H54 (cell line): ENCODE measurements at regions not wholly inside any gene's neighbourhood (a gene's known extent, or its start where the extent isn't known, plus 50 kb on each side); places are given as distances from the start of the nearest gene placed in this dataset.

Source experiments
- DNase-seq: peaks from one replicate; pipeline ENCODE4 v3.0.0; 2011; ENCODE audit warnings: low spot score, mixed read lengths; ENCODE audit not compliant: insufficient read length
- FAIRE-seq: peaks from 3 replicates; lab custom pipeline; 2011; peaks lifted over from hg19 to GRCh38; lab: Jason Lieb, UNC
- POLR2A ChIP-seq: IDR thresholded peaks from 2 replicates; pipeline ENCODE4 v1.6.1; 2011; ENCODE audit warnings: low read depth, mild to moderate bottlenecking, low read length

GRCh38 chr4:3683077-3683743, 83.0 kb upstream of the ADRA2C start:
- no peak for DNase-seq
- TF ChIP-seq POLR2A = no peak
- FAIRE-seq = no peak

- no peak for DNase-seq
- TF ChIP-seq POLR2A = no peak
- no peak for FAIRE-seq
These were observed 83.7 kb upstream of the ADRA2C start for GRCh38 chr4:3682236-3683076.

- FAIRE-seq = no peak
- TF ChIP-seq POLR2A = no peak
These were observed 85.0 kb upstream of the ADRA2C start for GRCh38 chr4:3681191-3681590.

GRCh38 chr4:3680656-3681055, 85.5 kb upstream of the ADRA2C start:
- TF ChIP-seq POLR2A = no peak
- FAIRE-seq (no peak), DNase-seq (no peak)

More at GRCh38 chr4:3681191-3681590, 85.0 kb upstream of the ADRA2C start:
- DNase-seq = no peak

GRCh38 chr4:3679851-3680311, 86.3 kb upstream of the ADRA2C start:
- FAIRE-seq = no peak
- DNase-seq = no peak
- TF ChIP-seq POLR2A = no peak

- DNase-seq = no peak
- FAIRE-seq = no peak
- TF ChIP-seq POLR2A = no peak
These were observed 86.9 kb upstream of the ADRA2C start for GRCh38 chr4:3679071-3679825.

- FAIRE-seq = no peak
- no peak for TF ChIP-seq POLR2A
These were observed 88.5 kb upstream of the ADRA2C start for GRCh38 chr4:3677748-3678070.

GRCh38 chr4:3676907-3677747, 89.1 kb upstream of the ADRA2C start:
- TF ChIP-seq POLR2A = no peak
- DNase-seq (no peak), FAIRE-seq (no peak)

More at GRCh38 chr4:3677748-3678070, 88.5 kb upstream of the ADRA2C start:
- DNase-seq = no peak

GRCh38 chr4:3676196-3676595, 90.0 kb upstream of the ADRA2C start:
- TF ChIP-seq POLR2A = no peak
- DNase-seq (no peak), FAIRE-seq (no peak)

- DNase-seq (no peak), FAIRE-seq (no peak)
- TF ChIP-seq POLR2A = no peak
These were observed 90.7 kb upstream of the ADRA2C start for GRCh38 chr4:3675251-3676115.

GRCh38 chr4:3674479-3674851, 91.7 kb upstream of the ADRA2C start:
- no peak for DNase-seq
- no peak for FAIRE-seq
- no peak for TF ChIP-seq POLR2A

GRCh38 chr4:3673716-3674478, 92.3 kb upstream of the ADRA2C start:
- no peak for TF ChIP-seq POLR2A
- no peak for DNase-seq
- no peak for FAIRE-seq

- no peak for FAIRE-seq
- no peak for TF ChIP-seq POLR2A
- no peak for DNase-seq
These were observed 93.0 kb upstream of the ADRA2C start for GRCh38 chr4:3673176-3673575.
